AG08395 (cell line): ENCODE measurements at regions not wholly inside any gene's neighbourhood (a gene's known extent, or its start where the extent isn't known, plus 50 kb on each side); places are given as distances from the start of the nearest gene placed in this dataset.

Source experiments
- DNase-seq: peaks from one replicate; pipeline ENCODE4 v3.0.0; 2012; ENCODE audit warnings: mixed read lengths, low spot score

- no peak for DNase-seq
These were observed 713.9 kb upstream of the MARCKS start for GRCh38 chr6:113143206-113143605.

GRCh38 chr6:113144117-113144516, 713.0 kb upstream of the MARCKS start:
- no peak for DNase-seq

- DNase-seq, result no peak
These were observed 710.3 kb upstream of the MARCKS start for GRCh38 chr6:113146878-113147277.

- DNase-seq, result no peak
These were observed 709.6 kb upstream of the MARCKS start for GRCh38 chr6:113147544-113147943.

GRCh38 chr6:113148566-113148965, 708.6 kb upstream of the MARCKS start:
- DNase-seq, result no peak

- no peak for DNase-seq
These were observed 707.6 kb upstream of the MARCKS start for GRCh38 chr6:113149511-113149910.

GRCh38 chr6:113160306-113161017, 696.7 kb upstream of the MARCKS start:
- no peak for DNase-seq

GRCh38 chr6:113161018-113161315, 696.2 kb upstream of the MARCKS start:
- no peak for DNase-seq

GRCh38 chr6:113162739-113163138, 694.4 kb upstream of the MARCKS start:
- DNase-seq, result no peak

GRCh38 chr6:113168057-113168456, 689.1 kb upstream of the MARCKS start:
- no peak for DNase-seq

- no peak for DNase-seq
These were observed 687.7 kb upstream of the MARCKS start for GRCh38 chr6:113169484-113169883.

GRCh38 chr6:113170454-113170853, 686.7 kb upstream of the MARCKS start:
- DNase-seq, result no peak

- DNase-seq, result no peak
These were observed 685.3 kb upstream of the MARCKS start for GRCh38 chr6:113171882-113172281.

- DNase-seq, result no peak
These were observed 684.6 kb upstream of the MARCKS start for GRCh38 chr6:113172531-113172966.

GRCh38 chr6:113178349-113178748, 678.8 kb upstream of the MARCKS start:
- no peak for DNase-seq

- DNase-seq, result no peak
These were observed 676.0 kb upstream of the MARCKS start for GRCh38 chr6:113181164-113181563.

GRCh38 chr6:113182370-113183141, 674.6 kb upstream of the MARCKS start:
- DNase-seq, result peak; percentile 56

- peak; percentile 80 for DNase-seq
These were observed 672.9 kb upstream of the MARCKS start for GRCh38 chr6:113184291-113184690.

- no peak for DNase-seq
These were observed 672.4 kb upstream of the MARCKS start for GRCh38 chr6:113184736-113185135.

GRCh38 chr6:113185299-113185698, 671.8 kb upstream of the MARCKS start:
- DNase-seq, result no peak

GRCh38 chr6:113187661-113188060, 669.5 kb upstream of the MARCKS start:
- DNase-seq, result peak; percentile 11

- no peak for DNase-seq
These were observed 668.2 kb upstream of the MARCKS start for GRCh38 chr6:113188962-113189361.

- no peak for DNase-seq
These were observed 667.0 kb upstream of the MARCKS start for GRCh38 chr6:113190170-113190569.

- no peak for DNase-seq
These were observed 663.1 kb upstream of the MARCKS start for GRCh38 chr6:113194090-113194489.
